CD14-positive monocyte (primary cell): ENCODE measurements at regions not wholly inside any gene's neighbourhood (a gene's known extent, or its start where the extent isn't known, plus 50 kb on each side); places are given as distances from the start of the nearest gene placed in this dataset.

Experiments
- DNase-seq, 3 donors: peaks; one replicate each; pipeline ENCODE4 v3.0.0-alpha.2; 2011 to 2022
- H2AFZ ChIP-seq: 2 replicates; pipeline ENCODE4 v1.6.0; 2012; ENCODE audit warnings: mild to moderate bottlenecking, low read depth, low read length, inconsistent platforms; ENCODE audit not compliant: insufficient read depth, poor library complexity, severe bottlenecking
- H3K27ac ChIP-seq, 2 donors: 1 replicate in 1 of 2; 2 replicates in 1 of 2; pipeline ENCODE4 v1.5.1; 2012 to 2013; ENCODE audit warnings: low read length in 2 of 2, control low read depth in 1 of 2, inconsistent platforms in 1 of 2, low read depth in 1 of 2, mild to moderate bottlenecking in 1 of 2
- H3K27me3 ChIP-seq, 2 donors: one replicate each; pipeline versions ENCODE4 v1.6.0 to v1.6.1; 2011 to 2013; ENCODE audit warnings: low read length in 2 of 2; ENCODE audit not compliant: control insufficient read depth in 2 of 2, insufficient read depth in 2 of 2
- H3K36me3 ChIP-seq, 2 donors: replicated peaks in 1 of 2; 1 replicate in 1 of 2; 2 replicates in 1 of 2; pipeline versions ENCODE4 v1.5.1 to v1.6.1; 2012 to 2013; ENCODE audit warnings: low read length in 2 of 2, control low read depth in 1 of 2, inconsistent platforms in 1 of 2, mild to moderate bottlenecking in 1 of 2; ENCODE audit not compliant: insufficient read depth in 2 of 2, control insufficient read depth in 1 of 2
- H3K4me1 ChIP-seq, 2 donors: 1 replicate in 1 of 2; 2 replicates in 1 of 2; pipeline versions ENCODE4 v1.5.1 to v1.6.1; 2012 to 2013; ENCODE audit warnings: low read length in 2 of 2, control low read depth in 1 of 2, inconsistent platforms in 1 of 2, mild to moderate bottlenecking in 1 of 2, moderate library complexity in 1 of 2; ENCODE audit not compliant: insufficient read depth in 2 of 2, control insufficient read depth in 1 of 2
- H3K4me2 ChIP-seq: replicated peaks from 2 replicates; pipeline ENCODE3; 2012; ENCODE audit warnings: low read length, moderate library complexity, mild to moderate bottlenecking; ENCODE audit not compliant: poor library complexity, severe bottlenecking; ENCODE audit errors: extremely low read depth
- H3K4me3 ChIP-seq, 3 experiments: fragments of 200-600 bp in 1 of 3; sonication (generic) in 1 of 3; replicated peaks in 1 of 3; 1 replicate in 2 of 3; 2 replicates in 1 of 3; pipeline ENCODE4 v1.5.1; 2011 to 2013; ENCODE audit warnings: low read length in 3 of 3, mild to moderate bottlenecking in 3 of 3, control low read depth in 2 of 3, low read depth in 2 of 3, inconsistent platforms in 1 of 3, moderate library complexity in 1 of 3
- H3K79me2 ChIP-seq: 2 replicates; pipeline ENCODE4 v1.6.0; 2012; ENCODE audit warnings: mild to moderate bottlenecking, control low read depth, inconsistent platforms, low read length, moderate library complexity; ENCODE audit not compliant: insufficient read depth
- H3K9ac ChIP-seq: 2 replicates; pipeline ENCODE4 v1.6.0; 2017; ENCODE audit warnings: low read length, mild to moderate bottlenecking; ENCODE audit not compliant: insufficient read depth, poor library complexity, severe bottlenecking
- H3K9me3 ChIP-seq, 2 donors: replicated peaks in 1 of 2; 1 replicate in 1 of 2; 2 replicates in 1 of 2; pipeline versions ENCODE4 v1.5.1 to v1.6.1; 2012 to 2013; ENCODE audit warnings: low read length in 2 of 2, control low read depth in 1 of 2; ENCODE audit not compliant: control insufficient read depth in 1 of 2, insufficient read depth in 1 of 2
- H4K20me1 ChIP-seq: 2 replicates; pipeline ENCODE4 v1.6.0; 2012; ENCODE audit warnings: mild to moderate bottlenecking, low read length, control low read depth, moderate library complexity; ENCODE audit not compliant: insufficient read depth
- H3K27ac Mint-ChIP-seq, 7 donors: one replicate each; pipeline ENCODE4 v1.8.0; 2020; ENCODE audit warnings: mild to moderate bottlenecking in 7 of 7, mixed read lengths in 7 of 7, moderate library complexity in 6 of 7, inconsistent platforms in 2 of 7
- H3K27me3 Mint-ChIP-seq, 3 donors: one replicate each; pipeline ENCODE4 v1.8.0; 2021 to 2022; ENCODE audit warnings: low read depth in 3 of 3, mild to moderate bottlenecking in 3 of 3, mixed read lengths in 3 of 3, moderate library complexity in 3 of 3, inconsistent platforms in 1 of 3
- H3K36me3 Mint-ChIP-seq, 2 donors: one replicate each; pipeline ENCODE4 v1.8.0; 2020; ENCODE audit warnings: mixed read lengths in 2 of 2, inconsistent platforms in 1 of 2, mild to moderate bottlenecking in 1 of 2
- H3K4me1 Mint-ChIP-seq: one replicate; pipeline ENCODE4 v1.8.0; 2020; ENCODE audit warnings: mild to moderate bottlenecking, mixed read lengths
- H3K4me3 Mint-ChIP-seq, 2 donors: one replicate each; pipeline ENCODE4 v1.8.0; 2020; ENCODE audit warnings: mild to moderate bottlenecking in 2 of 2, mixed read lengths in 2 of 2, moderate library complexity in 1 of 2
- H3K9me3 Mint-ChIP-seq, 7 donors: one replicate each; pipeline ENCODE4 v1.8.0; 2020 to 2022; ENCODE audit warnings: mixed read lengths in 7 of 7, mild to moderate bottlenecking in 6 of 7, moderate library complexity in 6 of 7, inconsistent platforms in 2 of 7
- WGBS: methylation state at CpG from one replicate; pipeline ENCODE4 v1.1.5; 2013; ENCODE audit warnings: missing lambda C conversion rate; ENCODE audit not compliant: insufficient coverage; 5-methylcytosine and 5-hydroxymethylcytosine counted together
- intact Hi-C, 2 donors: fragments of 100-400 bp; cut with micrococcal nuclease; formaldehyde crosslinking; loops; one replicate each; pipeline versions ENCODE4 v1.15.0 to v1.15.1; 2023
- TF ChIP-seq, protein P1 (sequence below): fragments of 200-600 bp; IDR thresholded peaks from one replicate; pipeline ENCODE4 v1.8.0; 2022; ENCODE audit warnings: antibody characterized with exemption, mild to moderate bottlenecking

DNA sequence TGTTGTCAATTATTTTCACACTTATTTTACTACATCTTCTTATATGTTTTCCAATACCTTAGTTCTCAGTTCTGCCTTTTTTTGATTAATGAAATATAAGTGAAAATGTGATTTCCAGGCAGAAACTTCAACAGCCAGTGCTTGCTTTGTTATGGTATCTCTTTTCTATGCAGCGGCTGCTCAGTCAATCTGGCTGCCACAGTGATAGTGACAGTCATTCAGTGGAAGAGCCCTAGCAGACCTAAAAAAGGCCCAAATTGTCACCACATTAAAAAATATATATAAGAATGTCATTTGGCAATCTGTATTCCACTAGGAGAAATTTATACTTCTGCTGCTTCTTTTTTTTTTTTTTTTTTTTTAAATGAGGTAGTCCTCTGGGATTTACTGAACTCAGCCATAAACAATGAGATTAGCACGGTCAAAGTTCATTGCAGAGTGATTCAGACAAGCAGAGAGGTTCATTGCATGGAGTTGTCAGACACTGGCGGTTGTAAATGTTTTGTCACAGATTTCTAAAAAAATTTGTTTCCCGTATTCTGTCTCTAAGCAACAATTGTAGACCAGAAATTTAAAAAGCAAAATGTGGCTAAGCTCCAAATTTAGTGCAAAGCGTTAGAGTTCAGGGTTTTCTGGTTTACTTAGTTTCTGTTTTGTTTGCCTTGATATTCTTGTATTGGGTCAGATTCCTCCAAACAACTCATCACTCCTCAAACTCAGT lies 94.7 kb upstream of the PRR20A start:
- intact Hi-C loops = no loop called here
- Histone ChIP-seq H3K79me2 (no peaks in the 10 kb centered on the region), H3K27ac (no peak overlapping the region), H3K36me3 (no peaks in the 10 kb centered on the region), H3K4me1 (no peaks in the 10 kb centered on the region), H4K20me1 (no peaks in the 10 kb centered on the region), H2AFZ (no peak overlapping the region), H3K9ac (no peak overlapping the region), H3K4me2 (no peak overlapping the region), H3K4me3 (no peak overlapping the region), H3K9me3 (peaks cover 0 to 6% of the 10 kb centered on the region in 2 donors), H3K27me3 (no peaks in the 10 kb centered on the region)
- H3K27me3 Mint-ChIP-seq = no peaks in the 10 kb centered on the region
- no peaks in the 10 kb centered on the region for H3K4me1 Mint-ChIP-seq
- no peak overlapping the region for H3K27ac Mint-ChIP-seq
- H3K4me3 Mint-ChIP-seq = no peak overlapping the region
- peaks cover 0 to 9% (median 3%) of the 10 kb centered on the region in 7 donors for H3K9me3 Mint-ChIP-seq
- H3K36me3 Mint-ChIP-seq = no peaks in the 10 kb centered on the region
- TF ChIP-seq, protein P1, sequence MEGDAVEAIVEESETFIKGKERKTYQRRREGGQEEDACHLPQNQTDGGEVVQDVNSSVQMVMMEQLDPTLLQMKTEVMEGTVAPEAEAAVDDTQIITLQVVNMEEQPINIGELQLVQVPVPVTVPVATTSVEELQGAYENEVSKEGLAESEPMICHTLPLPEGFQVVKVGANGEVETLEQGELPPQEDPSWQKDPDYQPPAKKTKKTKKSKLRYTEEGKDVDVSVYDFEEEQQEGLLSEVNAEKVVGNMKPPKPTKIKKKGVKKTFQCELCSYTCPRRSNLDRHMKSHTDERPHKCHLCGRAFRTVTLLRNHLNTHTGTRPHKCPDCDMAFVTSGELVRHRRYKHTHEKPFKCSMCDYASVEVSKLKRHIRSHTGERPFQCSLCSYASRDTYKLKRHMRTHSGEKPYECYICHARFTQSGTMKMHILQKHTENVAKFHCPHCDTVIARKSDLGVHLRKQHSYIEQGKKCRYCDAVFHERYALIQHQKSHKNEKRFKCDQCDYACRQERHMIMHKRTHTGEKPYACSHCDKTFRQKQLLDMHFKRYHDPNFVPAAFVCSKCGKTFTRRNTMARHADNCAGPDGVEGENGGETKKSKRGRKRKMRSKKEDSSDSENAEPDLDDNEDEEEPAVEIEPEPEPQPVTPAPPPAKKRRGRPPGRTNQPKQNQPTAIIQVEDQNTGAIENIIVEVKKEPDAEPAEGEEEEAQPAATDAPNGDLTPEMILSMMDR = no peak
- no peak for DNase-seq
- WGBS = 79% methylated on average over 2 of the region's 5 CpGs

DNA sequence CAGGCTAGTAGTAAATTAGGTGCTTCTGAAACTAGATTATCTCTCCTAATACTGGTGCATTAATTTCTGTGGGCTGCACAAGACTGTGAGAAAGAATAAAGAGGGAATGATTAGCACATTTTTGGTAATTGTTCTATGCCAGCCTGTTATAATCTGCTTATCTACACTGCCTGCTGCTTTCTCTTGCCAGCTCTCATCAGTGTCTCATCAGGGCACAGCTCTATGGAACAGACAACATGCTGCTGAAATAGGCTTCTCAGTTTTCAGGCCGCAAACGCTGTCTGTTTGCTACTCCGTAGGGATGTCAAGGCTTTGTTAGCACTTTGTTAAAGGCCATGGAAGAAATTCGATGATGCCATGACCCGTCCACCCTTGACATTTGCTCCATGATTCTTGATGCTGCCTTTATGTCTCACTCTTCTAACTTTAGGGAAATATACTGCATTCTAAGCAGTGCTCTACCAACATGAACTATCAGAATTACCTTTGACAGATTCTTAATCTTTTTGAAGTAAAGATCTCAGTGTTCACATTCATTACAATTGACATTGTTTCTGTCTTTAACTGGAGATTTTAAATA lies 84.0 kb upstream of the PRR20A start:
- intact Hi-C loops = no loop called here
- H3K4me3 ChIP-seq = no peak overlapping the region
- no peaks in the 10 kb centered on the region for H3K4me1 Mint-ChIP-seq
- H2AFZ ChIP-seq = no peak overlapping the region
- peaks cover 0 to 2% of the 10 kb centered on the region in 2 donors for H3K9me3 ChIP-seq
- TF ChIP-seq, protein P1 = no peak
- H3K4me1 ChIP-seq = no peaks in the 10 kb centered on the region
- H3K9ac ChIP-seq = no peak overlapping the region
- no peaks in the 10 kb centered on the region for H3K27me3 ChIP-seq
- H3K27ac Mint-ChIP-seq = no peak overlapping the region
- no peaks in the 10 kb centered on the region for H4K20me1 ChIP-seq
- no peaks in the 10 kb centered on the region for H3K27me3 Mint-ChIP-seq
- H3K9me3 Mint-ChIP-seq = peaks cover 0 to 3% (median 0%) of the 10 kb centered on the region in 7 donors
- H3K4me3 Mint-ChIP-seq = no peak overlapping the region
- no peaks in the 10 kb centered on the region for H3K36me3 Mint-ChIP-seq
- WGBS = 85% methylated on average over 5 of the region's 5 CpGs
- no peak overlapping the region for H3K27ac ChIP-seq
- H3K36me3 ChIP-seq = no peaks in the 10 kb centered on the region
- H3K4me2 ChIP-seq = no peak overlapping the region
- no peaks in the 10 kb centered on the region for H3K79me2 ChIP-seq
- DNase-seq = no peak
